RWPE2 (cell line): ENCODE measurements at regions not wholly inside any gene's neighbourhood (a gene's known extent, or its start where the extent isn't known, plus 50 kb on each side); places are given as distances from the start of the nearest gene placed in this dataset.
"Not testable (repeated sequence)": the region's sequence is repeated elsewhere in the genome, so short reads cannot be mapped to it uniquely, and the experiment has no call there.

Experiments
- ATAC-seq: fragments of 200-7000 bp; cut with Tn5 transposase; 3 replicates; pipeline ENCODE4 v1.9.1; 2021; ENCODE audit warnings: low read depth
- DNase-seq: peaks from one replicate; pipeline ENCODE4 v3.0.0-alpha.2; 2020; ENCODE audit warnings: low spot score
- H3K27ac ChIP-seq: fragments of 450-650 bp; 2 replicates; pipeline ENCODE4 v1.5.1; 2017; ENCODE audit warnings: mild to moderate bottlenecking; ENCODE audit not compliant: poor library complexity, severe bottlenecking
- H3K27me3 ChIP-seq: fragments of 250-450 bp; sonication (Bioruptor Pico); 2 replicates; pipeline ENCODE4 v1.5.1; 2021; ENCODE audit warnings: mild to moderate bottlenecking, moderate library complexity; ENCODE audit not compliant: insufficient read depth, poor library complexity, severe bottlenecking
- H3K36me3 ChIP-seq: fragments of 250-450 bp; sonication (Bioruptor Pico); 2 replicates; pipeline ENCODE4 v1.5.1; 2020; ENCODE audit warnings: low read depth, mild to moderate bottlenecking, moderate library complexity
- H3K4me1 ChIP-seq: fragments of 250-450 bp; sonication (Bioruptor Pico); 2 replicates; pipeline ENCODE4 v1.5.1; 2021; ENCODE audit warnings: mild to moderate bottlenecking, moderate library complexity; ENCODE audit not compliant: insufficient read depth, poor library complexity, severe bottlenecking
- H3K4me3 ChIP-seq: fragments of 250-450 bp; sonication (Bioruptor Pico); 2 replicates; pipeline ENCODE4 v1.5.1; 2021; ENCODE audit warnings: mild to moderate bottlenecking, moderate library complexity; ENCODE audit not compliant: severe bottlenecking
- H3K9me3 ChIP-seq: fragments of 250-450 bp; sonication (Bioruptor Pico); 2 replicates; pipeline ENCODE4 v1.5.1; 2021; ENCODE audit warnings: mild to moderate bottlenecking, moderate library complexity; ENCODE audit not compliant: severe bottlenecking
- CTCF ChIP-seq: fragments of 450-650 bp; IDR thresholded peaks from one replicate; pipeline ENCODE4 v1.5.1; 2017; ENCODE audit warnings: mild to moderate bottlenecking, moderate library complexity; ENCODE audit not compliant: poor library complexity, severe bottlenecking

- H3K4me3 ChIP-seq = no peak overlapping the region
- no peaks in the 10 kb centered on the region for H3K9me3 ChIP-seq
- no peak for DNase-seq
- no peaks in the 10 kb centered on the region for H3K36me3 ChIP-seq
- no peaks in the 10 kb centered on the region for H3K4me1 ChIP-seq
- TF ChIP-seq CTCF = no peak
- H3K27ac ChIP-seq = no peak overlapping the region
- ATAC-seq = no peak
- H3K27me3 ChIP-seq = no peaks in the 10 kb centered on the region
These were observed 161.5 kb upstream of the ARHGAP42 start for GRCh38 chr11:100525635-100526034.

GRCh38 chr11:100528872-100529416 lies 158.1 kb upstream of the ARHGAP42 start:
- H3K36me3 ChIP-seq = no peaks in the 10 kb centered on the region
- ATAC-seq (no peak), DNase-seq (no peak)
- H3K9me3 ChIP-seq = no peaks in the 10 kb centered on the region
- no peaks in the 10 kb centered on the region for H3K4me1 ChIP-seq
- no peak overlapping the region for H3K27ac ChIP-seq
- H3K4me3 ChIP-seq = no peak overlapping the region
- no peaks in the 10 kb centered on the region for H3K27me3 ChIP-seq
- no peak for TF ChIP-seq CTCF

GRCh38 chr11:100531290-100531689 lies 155.8 kb upstream of the ARHGAP42 start:
- not testable (repeated sequence) for H3K9me3 ChIP-seq, H3K36me3 ChIP-seq, H3K4me3 ChIP-seq, H3K27ac ChIP-seq, H3K27me3 ChIP-seq, H3K4me1 ChIP-seq, DNase-seq, ATAC-seq

GRCh38 chr11:100536979-100537378 lies 150.1 kb upstream of the ARHGAP42 start:
- no peak overlapping the region for H3K4me3 ChIP-seq
- H3K27me3 ChIP-seq = no peaks in the 10 kb centered on the region
- H3K4me1 ChIP-seq = no peaks in the 10 kb centered on the region
- DNase-seq (no peak), ATAC-seq (peak; percentile 54)
- no peak overlapping the region for H3K27ac ChIP-seq
- no peak for TF ChIP-seq CTCF
- no peaks in the 10 kb centered on the region for H3K9me3 ChIP-seq
- H3K36me3 ChIP-seq = no peaks in the 10 kb centered on the region

GRCh38 chr11:100543386-100543785 lies 143.7 kb upstream of the ARHGAP42 start:
- Histone ChIP-seq H3K9me3 (no peaks in the 10 kb centered on the region), H3K4me1 (peaks cover 8% of the 10 kb centered on the region), H3K27me3 (no peaks in the 10 kb centered on the region), H3K4me3 (no peak overlapping the region), H3K27ac (no peak overlapping the region), H3K36me3 (no peaks in the 10 kb centered on the region)
- ATAC-seq (no peak), DNase-seq (no peak)
- TF ChIP-seq CTCF = no peak
